H7 (cell line): ENCODE measurements at regions not wholly inside any gene's neighbourhood (a gene's known extent, or its start where the extent isn't known, plus 50 kb on each side); places are given as distances from the start of the nearest gene placed in this dataset.

Source experiments
- DNase-seq: peaks from one replicate; pipeline ENCODE4 v3.0.0; 2012
- H3K27me3 ChIP-seq: 2 replicates; pipeline ENCODE4 v1.6.0; 2011; ENCODE audit warnings: mild to moderate bottlenecking, low read length; ENCODE audit not compliant: control insufficient read depth, insufficient read depth
- H3K36me3 ChIP-seq: replicated peaks from 2 replicates; pipeline ENCODE4 v1.5.1; 2011; ENCODE audit warnings: low read length; ENCODE audit not compliant: control insufficient read depth, insufficient read depth
- H3K4me3 ChIP-seq: 2 replicates; pipeline ENCODE4 v1.5.1; 2011; ENCODE audit warnings: low read depth, mild to moderate bottlenecking, control low read depth, low read length, moderate library complexity; ENCODE audit not compliant: insufficient read depth

DNA sequence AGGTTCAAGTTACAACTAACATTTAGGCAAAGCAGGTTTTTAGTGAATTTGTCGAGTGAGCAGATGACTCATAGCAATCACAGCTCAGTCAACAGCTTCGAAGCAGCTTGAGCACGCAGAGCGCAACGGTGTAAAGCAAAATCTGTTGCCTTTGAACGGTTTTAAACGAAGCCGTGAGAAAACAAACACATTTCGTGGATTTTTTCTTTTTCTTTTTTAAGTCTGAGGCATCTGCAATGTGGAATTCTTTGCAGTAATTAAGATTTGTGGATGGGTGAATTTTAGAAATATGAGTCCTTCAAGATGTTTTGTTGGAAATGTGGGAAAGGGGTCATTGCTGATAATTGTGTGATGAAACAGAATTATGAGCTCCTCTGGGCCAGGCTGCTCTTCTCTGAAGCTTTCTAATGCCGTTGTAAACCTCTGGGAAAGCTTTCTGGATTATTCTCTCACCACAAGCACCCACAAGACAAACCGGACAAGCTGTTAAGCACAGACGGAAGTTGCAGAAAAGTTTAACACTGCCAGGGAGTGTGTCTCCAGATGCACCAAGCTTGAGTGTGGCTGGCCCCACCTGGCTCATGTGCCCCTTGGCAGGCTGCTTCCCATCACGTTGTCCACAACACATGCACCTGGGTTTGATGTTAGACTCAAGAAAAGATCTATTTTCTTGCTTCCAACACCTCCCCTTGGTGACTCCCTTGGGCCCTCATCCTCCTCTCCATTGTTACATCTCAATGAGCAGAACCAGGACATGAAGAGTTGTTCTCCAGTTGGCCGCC, 224.7 kb downstream of the ACKR3 start:
- Histone ChIP-seq H3K4me3 (no peak overlapping the region), H3K36me3 (no peaks in the 10 kb centered on the region), H3K27me3 (no peaks in the 10 kb centered on the region; the same call in 1 of the 2 replicates)
- DNase-seq = no peak

DNA sequence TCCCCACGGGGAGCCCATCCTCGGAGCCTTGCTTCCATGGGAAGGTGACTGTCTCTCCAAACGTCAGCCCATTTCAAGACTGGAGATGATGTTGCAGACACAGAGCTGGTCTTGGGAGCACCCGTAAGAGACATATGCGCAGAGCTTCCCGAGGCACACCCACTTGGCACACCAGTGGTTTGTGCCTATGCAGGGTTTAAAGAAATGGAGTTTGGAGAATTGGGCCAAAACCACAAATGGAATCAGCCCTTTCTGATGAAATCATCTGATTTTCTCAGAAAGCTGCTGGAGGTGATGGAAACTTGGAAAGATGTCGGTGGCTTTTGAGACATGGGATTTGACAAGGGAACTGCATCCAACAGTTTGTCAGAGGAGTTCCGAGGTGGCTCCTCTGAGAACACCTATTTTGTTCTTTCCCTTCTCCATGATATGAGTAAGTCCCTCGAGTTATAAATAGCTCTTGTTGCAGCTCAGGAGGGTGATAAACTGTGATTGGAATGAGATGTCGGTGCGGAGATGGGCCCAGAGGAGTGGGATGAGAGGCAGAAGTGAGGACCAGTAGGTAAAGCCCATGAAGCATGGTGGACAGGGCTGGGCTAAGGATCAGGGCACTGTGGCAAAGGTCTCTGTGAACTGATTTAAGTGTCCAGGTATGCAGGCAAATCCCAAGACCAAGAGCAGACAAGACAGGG, 225.7 kb downstream of the ACKR3 start:
- Histone ChIP-seq H3K4me3 (no peak overlapping the region), H3K36me3 (no peaks in the 10 kb centered on the region), H3K27me3 (no peaks in the 10 kb centered on the region; the same call in 1 of the 2 replicates)
- no peak for DNase-seq

DNA sequence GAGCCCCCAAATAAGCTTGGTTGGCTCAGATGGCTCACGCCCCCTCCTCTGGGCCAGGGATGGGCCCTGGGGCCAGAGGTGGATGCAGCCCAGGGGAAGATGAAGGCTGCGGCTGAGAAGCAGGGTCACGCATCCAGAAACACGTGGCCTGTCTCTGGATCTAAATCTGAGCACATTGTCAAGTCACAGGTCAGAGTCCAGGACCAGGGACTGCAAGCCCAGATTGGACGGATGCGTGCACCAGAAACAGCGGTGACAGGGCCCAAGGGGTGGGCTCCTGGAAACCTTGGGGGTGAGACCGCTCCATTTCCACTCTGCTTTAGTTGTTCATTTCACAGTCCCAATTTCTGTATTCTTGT, 226.2 kb downstream of the ACKR3 start:
- Histone ChIP-seq H3K4me3 (no peak overlapping the region), H3K27me3 (no peaks in the 10 kb centered on the region; the same call in 1 of the 2 replicates), H3K36me3 (no peaks in the 10 kb centered on the region)
- DNase-seq = no peak

DNA sequence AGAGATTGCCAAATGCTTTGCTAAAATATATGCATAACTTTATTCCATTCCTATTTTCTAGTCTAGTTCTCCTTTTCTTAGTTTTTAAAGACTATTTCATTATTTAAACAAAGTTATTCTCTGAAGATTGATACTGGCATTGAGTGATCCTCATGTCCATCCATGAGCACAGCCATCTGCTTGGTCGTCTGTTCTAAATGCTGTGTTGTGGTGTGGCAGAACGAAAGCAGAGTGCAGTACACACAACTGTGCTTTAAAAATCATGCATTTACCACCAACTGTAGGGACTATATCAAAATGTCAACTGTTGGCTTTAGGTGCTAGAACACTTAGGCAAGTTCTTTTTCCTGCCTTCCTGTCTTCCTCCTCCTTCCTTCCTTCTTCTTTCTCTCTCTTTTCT, 226.6 kb downstream of the ACKR3 start:
- no peaks in the 10 kb centered on the region for H3K36me3 ChIP-seq
- no peak overlapping the region for H3K4me3 ChIP-seq
- no peaks in the 10 kb centered on the region; the same call in 1 of the 2 replicates for H3K27me3 ChIP-seq
- no peak for DNase-seq

DNA sequence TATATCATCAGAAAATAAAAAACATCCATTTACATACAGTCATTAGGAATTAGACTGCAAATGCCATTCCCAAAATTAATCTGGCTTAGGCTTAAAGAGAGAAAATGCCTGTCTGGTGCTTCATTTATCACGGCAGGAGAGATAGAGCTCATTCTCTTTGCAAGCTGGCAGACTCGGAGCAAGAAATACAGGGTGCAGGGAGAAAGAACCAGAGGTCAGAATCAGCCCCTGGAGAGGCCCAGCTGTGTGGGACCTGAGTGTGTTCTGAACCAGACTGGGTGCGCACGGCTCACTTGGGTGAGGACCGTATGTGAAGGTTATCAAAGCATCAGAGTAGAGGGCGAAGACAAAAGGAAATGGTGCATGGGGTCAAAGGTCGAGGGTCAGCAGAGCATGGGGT, 227.8 kb downstream of the ACKR3 start:
- no peak for DNase-seq
- Histone ChIP-seq H3K4me3 (no peak overlapping the region), H3K27me3 (no peaks in the 10 kb centered on the region; the same call in 1 of the 2 replicates), H3K36me3 (no peaks in the 10 kb centered on the region)

DNA sequence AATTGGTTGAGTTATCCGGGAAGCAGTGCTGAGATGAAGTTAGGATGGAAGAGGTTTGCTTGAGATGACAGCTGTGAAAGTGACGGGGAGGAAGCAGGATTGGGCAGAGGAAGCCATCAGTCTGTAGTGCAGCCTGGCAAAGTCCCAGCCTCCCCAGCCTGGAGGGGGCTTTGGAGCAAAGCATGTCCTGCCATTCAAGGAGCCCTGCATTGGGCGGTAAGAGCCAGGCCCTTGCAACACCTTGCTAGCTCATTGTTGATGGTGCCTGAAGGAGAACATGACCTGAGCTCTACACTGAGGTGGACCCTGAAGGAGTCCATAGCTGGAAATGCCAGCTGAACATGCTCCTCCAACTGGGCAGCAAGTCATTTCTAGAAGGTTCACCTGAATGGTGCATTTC, 228.9 kb downstream of the ACKR3 start:
- no peak overlapping the region for H3K4me3 ChIP-seq
- H3K36me3 ChIP-seq = no peaks in the 10 kb centered on the region
- no peak for DNase-seq
- H3K27me3 ChIP-seq = no peaks in the 10 kb centered on the region; the same call in 1 of the 2 replicates

DNA sequence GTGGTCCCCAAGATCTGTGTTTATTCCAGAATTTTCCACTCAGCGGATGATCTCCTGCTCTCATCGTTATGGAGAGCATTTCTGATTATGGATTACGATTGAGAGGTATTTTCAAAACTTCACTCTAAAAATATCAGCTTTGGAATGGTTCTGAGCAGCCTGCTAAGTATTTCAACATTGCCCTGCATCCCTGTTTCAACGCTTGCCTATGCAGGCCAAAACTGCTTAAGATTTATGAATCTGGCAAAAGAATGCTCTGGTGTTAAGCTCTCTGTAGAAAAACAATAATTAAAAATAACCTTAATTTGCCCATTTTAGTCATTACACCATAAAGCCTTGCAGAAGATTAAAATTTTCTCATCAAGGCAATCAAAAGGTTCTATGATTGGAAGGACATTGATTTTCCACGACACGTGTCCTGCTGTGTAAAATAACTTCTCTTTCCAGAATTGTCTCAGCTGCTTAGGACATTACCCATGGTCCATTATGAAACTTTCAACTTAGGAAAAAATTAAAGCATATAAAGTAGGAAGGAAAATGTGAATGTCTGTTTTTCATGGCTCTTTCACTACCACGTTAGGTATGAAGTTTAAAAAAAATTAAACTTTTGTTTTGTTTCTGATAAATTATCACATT, 229.9 kb downstream of the ACKR3 start:
- Histone ChIP-seq H3K4me3 (no peak overlapping the region), H3K36me3 (no peaks in the 10 kb centered on the region), H3K27me3 (no peaks in the 10 kb centered on the region; the same call in 1 of the 2 replicates)
- DNase-seq = no peak

DNA sequence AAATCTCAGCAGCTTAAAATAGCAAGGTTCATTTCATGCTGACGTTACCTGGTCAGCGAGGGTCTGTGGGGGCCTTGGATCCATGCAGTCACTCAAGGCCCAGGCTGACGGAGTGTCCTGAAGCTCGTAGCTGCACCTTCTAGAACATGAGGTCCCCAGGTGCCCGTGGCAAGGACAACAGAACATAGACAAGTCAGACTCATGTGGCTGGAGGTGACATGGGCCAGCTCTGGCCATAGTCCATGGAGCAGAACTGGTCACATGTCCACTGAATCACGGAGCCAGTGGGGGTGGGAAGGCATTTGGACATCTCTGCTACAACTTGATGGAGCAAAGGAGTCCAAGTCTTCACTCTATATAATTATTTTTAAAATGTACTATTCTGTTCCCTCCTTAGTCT, 233.2 kb downstream of the ACKR3 start:
- no peak for DNase-seq
- Histone ChIP-seq H3K36me3 (no peaks in the 10 kb centered on the region), H3K27me3 (no peaks in the 10 kb centered on the region), H3K4me3 (no peak overlapping the region)

DNA sequence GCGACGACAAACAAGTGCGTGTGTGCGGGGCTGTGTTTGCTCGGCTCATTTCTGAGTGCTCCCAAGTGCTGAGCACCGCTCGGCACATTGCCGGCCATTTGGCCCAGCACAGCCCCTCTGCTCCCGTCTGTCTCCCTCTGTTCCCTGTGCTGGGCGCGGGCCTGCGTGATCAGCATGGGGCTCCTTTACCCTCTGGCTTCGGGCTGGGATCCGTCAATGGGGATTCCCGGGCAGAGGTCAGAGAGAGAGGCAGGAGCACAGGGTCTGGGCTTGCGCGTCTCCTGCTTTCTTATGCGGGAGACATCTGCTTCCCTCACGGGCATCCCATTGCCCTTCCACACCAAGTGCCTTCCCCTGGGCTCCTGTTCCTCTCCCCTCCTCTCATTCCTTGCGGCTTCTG, 234.0 kb downstream of the ACKR3 start:
- peak; percentile 71 for DNase-seq

DNA sequence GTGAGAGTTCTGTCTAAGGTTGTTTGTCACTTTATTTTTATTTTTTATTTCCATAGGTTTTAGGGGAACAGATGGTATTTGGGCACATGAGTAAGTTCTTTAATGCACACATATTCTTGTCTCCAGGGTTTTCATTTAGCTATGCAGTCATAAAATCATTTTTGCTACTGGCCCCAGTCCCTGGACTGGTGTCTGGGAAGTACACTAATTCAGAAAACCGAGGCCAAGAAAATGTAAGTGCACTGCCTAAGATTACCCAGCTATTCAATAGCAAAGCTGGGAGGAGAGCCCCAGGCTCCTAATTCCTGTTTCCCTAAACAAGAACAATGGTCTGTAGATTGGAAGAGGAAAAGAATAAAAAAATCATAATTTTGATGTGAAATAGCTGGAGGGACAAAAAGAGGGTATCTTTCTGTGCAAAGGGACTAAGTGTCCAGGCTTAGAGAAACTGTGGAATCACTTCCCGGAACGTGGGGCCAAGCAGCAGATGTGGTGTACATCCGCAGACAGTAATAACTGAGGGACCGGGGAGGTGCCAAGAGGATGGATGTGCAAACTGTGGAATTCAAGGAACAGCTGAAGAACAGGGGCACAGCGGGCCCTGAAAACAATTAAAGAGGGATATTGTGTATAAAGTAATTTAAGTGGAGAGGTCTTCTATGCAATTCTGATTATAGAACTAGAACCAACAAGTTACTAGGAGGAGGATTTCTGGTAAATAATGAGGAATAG, 236.3 kb downstream of the ACKR3 start:
- Histone ChIP-seq H3K36me3 (no peaks in the 10 kb centered on the region), H3K27me3 (no peaks in the 10 kb centered on the region), H3K4me3 (no peak overlapping the region)
- no peak for DNase-seq

More for the DNA sequence above, 234.0 kb downstream of the ACKR3 start:
- Histone ChIP-seq H3K4me3 (no peak overlapping the region), H3K36me3 (no peaks in the 10 kb centered on the region), H3K27me3 (no peaks in the 10 kb centered on the region)

DNA sequence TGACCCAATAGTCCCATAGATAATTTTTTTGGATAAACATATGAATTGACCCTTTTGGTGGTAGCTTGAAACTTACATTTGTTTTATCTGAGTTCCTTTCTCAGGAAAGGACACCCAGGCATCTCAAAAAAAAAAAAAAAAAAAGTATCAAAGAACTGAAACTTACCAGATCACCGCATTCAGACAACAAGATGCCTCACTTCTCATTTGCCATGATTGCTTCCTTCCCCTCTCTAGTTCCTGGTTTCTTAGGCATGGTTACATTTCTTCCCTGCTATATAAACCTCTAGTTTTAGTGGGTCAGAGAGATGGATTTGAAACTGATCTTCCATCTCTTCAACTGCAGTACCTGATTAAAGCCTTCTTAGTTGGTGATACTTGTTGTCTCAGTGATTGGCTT, 240.1 kb downstream of the ACKR3 start:
- H3K27me3 ChIP-seq = no peaks in the 10 kb centered on the region
- DNase-seq = no peak
- no peaks in the 10 kb centered on the region for H3K36me3 ChIP-seq
- H3K4me3 ChIP-seq = no peak overlapping the region

DNA sequence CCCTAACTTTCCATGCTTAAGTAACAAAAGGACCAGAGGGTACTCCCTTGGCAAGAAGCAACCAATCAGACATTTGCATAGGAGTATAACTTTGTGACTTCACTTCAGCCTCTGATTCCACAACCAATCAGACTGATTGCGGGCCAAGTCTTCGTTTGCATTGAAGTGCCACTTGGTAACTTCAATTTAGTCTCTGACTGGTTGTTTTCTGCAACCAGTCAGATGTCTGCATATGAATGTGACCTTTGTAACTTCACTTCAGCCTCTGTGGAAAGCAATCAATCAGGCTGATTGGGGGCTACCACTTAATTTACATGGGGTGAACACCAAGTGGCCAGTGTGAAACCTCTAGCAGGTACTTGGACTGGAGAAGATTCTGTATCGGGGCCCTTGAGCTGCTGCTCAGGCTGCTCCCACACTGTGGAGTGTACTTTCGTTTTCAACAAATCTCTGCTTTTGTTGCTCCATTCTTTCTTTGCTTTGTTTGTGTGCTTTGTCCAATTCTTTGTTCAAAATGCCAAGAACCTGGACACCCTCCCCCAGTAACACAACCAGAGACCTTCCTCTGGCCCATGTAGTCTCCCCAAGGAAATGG, 241.5 kb downstream of the ACKR3 start:
- DNase-seq = no peak
- H3K27me3 ChIP-seq = no peaks in the 10 kb centered on the region
- H3K36me3 ChIP-seq = no peaks in the 10 kb centered on the region
- no peak overlapping the region for H3K4me3 ChIP-seq

DNA sequence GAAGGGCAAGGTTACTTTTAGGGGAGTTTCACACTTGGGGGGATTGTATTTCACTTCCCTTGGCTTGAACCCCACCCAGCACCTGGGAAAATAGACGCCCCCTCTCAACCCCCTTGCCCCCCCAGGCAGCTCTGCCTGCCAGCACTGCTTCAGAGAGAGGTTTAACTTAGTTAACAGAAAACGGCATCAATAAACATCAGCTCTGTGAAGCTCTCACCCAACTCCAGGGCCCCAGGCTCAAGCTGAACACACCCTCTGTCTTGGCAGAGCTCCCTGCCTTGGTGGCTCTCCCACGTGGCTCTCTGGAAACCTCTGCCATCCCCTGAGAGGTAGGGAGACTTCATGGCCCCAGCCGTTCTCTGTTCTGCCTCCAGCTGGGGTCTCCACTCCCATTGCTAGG, 244.1 kb downstream of the ACKR3 start:
- no peak for DNase-seq
- Histone ChIP-seq H3K4me3 (no peak overlapping the region), H3K27me3 (no peaks in the 10 kb centered on the region)

DNA sequence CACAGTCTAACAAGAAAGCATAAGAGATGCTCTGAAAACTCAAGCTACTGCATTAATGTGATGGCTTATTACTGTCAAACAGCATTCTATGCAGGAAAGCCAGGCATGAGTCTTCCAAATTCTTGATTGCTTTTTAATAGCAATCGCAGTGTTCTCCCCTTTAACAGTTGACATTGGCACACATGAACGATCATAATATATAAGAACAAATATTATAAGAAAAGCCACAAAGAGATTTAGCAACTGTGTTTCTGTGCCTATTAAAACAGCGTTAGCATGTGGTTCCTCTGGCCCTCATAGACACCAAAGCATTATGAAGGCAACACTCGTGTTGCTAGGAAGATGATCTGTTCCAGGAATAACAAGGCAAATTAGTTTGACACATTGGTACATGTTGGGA, 245.0 kb downstream of the ACKR3 start:
- Histone ChIP-seq H3K4me3 (no peak overlapping the region), H3K27me3 (no peaks in the 10 kb centered on the region), H3K36me3 (no peaks in the 10 kb centered on the region)
- no peak for DNase-seq

More for the DNA sequence above, 244.1 kb downstream of the ACKR3 start:
- H3K36me3 ChIP-seq = no peaks in the 10 kb centered on the region
